ENCODE measurements at regions not wholly inside any gene's neighbourhood (a gene's known extent, or its start where the extent isn't known, plus 50 kb on each side); places are given as distances from the start of the nearest gene placed in this dataset.
A peak's percentile ranks its signal among the peaks of the same experiment; 100 is the strongest.

- no peak for TF ChIP-seq CTCF (conservative IDR thresholded peaks at IDR 0.05; ENCODE audit: low read depth, low read length)
- DNase-seq (ENCODE audit: low read depth): no peak
- H3K4me3 ChIP-seq (ENCODE audit: low read length): no peak overlapping the region
Observed at GRCh38 chr2:175372704-175373701, 191.5 kb upstream of the ATP5MC3 start.

GRCh38 chr2:175371378-175371777, 189.9 kb upstream of the ATP5MC3 start:
- no peak overlapping the region for H3K4me3 ChIP-seq (ENCODE audit: low read length)
- DNase-seq (ENCODE audit: low read depth): no peak
- TF ChIP-seq CTCF (conservative IDR thresholded peaks at IDR 0.05; ENCODE audit: low read depth, low read length): no peak

GRCh38 chr2:175366815-175367214, 185.3 kb upstream of the ATP5MC3 start:
- no peak for DNase-seq (ENCODE audit: low read depth)
- TF ChIP-seq CTCF (conservative IDR thresholded peaks at IDR 0.05; ENCODE audit: low read depth, low read length): peak; percentile 88
- no peak overlapping the region for H3K4me3 ChIP-seq (ENCODE audit: low read length)

- H3K4me3 ChIP-seq (ENCODE audit: low read length): no peak overlapping the region
- no peak for TF ChIP-seq CTCF (conservative IDR thresholded peaks at IDR 0.05; ENCODE audit: low read depth, low read length)
- DNase-seq (ENCODE audit: low read depth): no peak
Observed at GRCh38 chr2:175363699-175364098, 182.2 kb upstream of the ATP5MC3 start.

- no peak for TF ChIP-seq CTCF (conservative IDR thresholded peaks at IDR 0.05; ENCODE audit: low read depth, low read length)
Observed at GRCh38 chr2:175362331-175362730, 180.8 kb upstream of the ATP5MC3 start.

GRCh38 chr2:175359710-175360109, 178.2 kb upstream of the ATP5MC3 start:
- TF ChIP-seq CTCF (conservative IDR thresholded peaks at IDR 0.05; ENCODE audit: low read depth, low read length): no peak
- no peak overlapping the region for H3K4me3 ChIP-seq (ENCODE audit: low read length)

More at GRCh38 chr2:175362331-175362730, 180.8 kb upstream of the ATP5MC3 start:
- no peak overlapping the region for H3K4me3 ChIP-seq (ENCODE audit: low read length)
- no peak for DNase-seq (ENCODE audit: low read depth)

GRCh38 chr2:175356901-175357300, 175.4 kb upstream of the ATP5MC3 start:
- TF ChIP-seq CTCF (conservative IDR thresholded peaks at IDR 0.05; ENCODE audit: low read depth, low read length): no peak
- no peak for DNase-seq (ENCODE audit: low read depth)
- H3K4me3 ChIP-seq (ENCODE audit: low read length): no peak overlapping the region

More at GRCh38 chr2:175359710-175360109, 178.2 kb upstream of the ATP5MC3 start:
- DNase-seq (ENCODE audit: low read depth): no peak
